PC-9 (cell line): ENCODE measurements at regions not wholly inside any gene's neighbourhood (a gene's known extent, or its start where the extent isn't known, plus 50 kb on each side); places are given as distances from the start of the nearest gene placed in this dataset.

Experiments used
- CTCF ChIP-seq: fragments of 200-600 bp; sonication (generic); conservative IDR thresholded peaks from 2 replicates; pipeline ENCODE4 v1.6.1; 2017; ENCODE audit warnings: mixed run types, antibody characterized with exemption, mild to moderate bottlenecking, moderate library complexity
- EZH2 ChIP-seq: fragments of 200-600 bp; sonication (generic); IDR thresholded peaks from 2 replicates; pipeline ENCODE4 v1.8.0; 2017; ENCODE audit warnings: antibody characterized with exemption, low read depth

GRCh38 chr5:102089883-102090282, 206.2 kb downstream of the SLCO4C1 start:
- TF ChIP-seq CTCF (no peak), EZH2 (no peak)
